HG02852 (cell line): ENCODE measurements at regions not wholly inside any gene's neighbourhood (a gene's known extent, or its start where the extent isn't known, plus 50 kb on each side); places are given as distances from the start of the nearest gene placed in this dataset.
A peak's percentile ranks its signal among the peaks of the same experiment; 100 is the strongest.

Experiments
- ATAC-seq: cut with Tn5 transposase; IDR thresholded peaks from one replicate; pipeline ENCODE4 v1.9.1; 2021; ENCODE audit warnings: mild to moderate bottlenecking, moderate library complexity; ENCODE audit not compliant: unreplicated experiment

- no peak for ATAC-seq
Observed at GRCh38 chr14:53564870-53565269, 391.8 kb downstream of the BMP4 start.

GRCh38 chr14:53563628-53564027 is 393.0 kb downstream of the BMP4 start:
- no peak for ATAC-seq

GRCh38 chr14:53553221-53553620 is 400.1 kb upstream of the DDHD1 start:
- ATAC-seq = no peak

- ATAC-seq = no peak
Observed at GRCh38 chr14:53551862-53552261, 398.7 kb upstream of the DDHD1 start.

- no peak for ATAC-seq
Observed at GRCh38 chr14:53550776-53551175, 397.7 kb upstream of the DDHD1 start.

- ATAC-seq = no peak
Observed at GRCh38 chr14:53549956-53550355, 396.8 kb upstream of the DDHD1 start.

- ATAC-seq = peak; percentile 37
Observed at GRCh38 chr14:53547593-53547992, 394.5 kb upstream of the DDHD1 start.

GRCh38 chr14:53545217-53545616 is 392.1 kb upstream of the DDHD1 start:
- ATAC-seq = peak; percentile 91

GRCh38 chr14:53542732-53543131 is 389.6 kb upstream of the DDHD1 start:
- ATAC-seq = no peak

GRCh38 chr14:53541411-53541810 is 388.3 kb upstream of the DDHD1 start:
- ATAC-seq = no peak

GRCh38 chr14:53539489-53540126 is 386.5 kb upstream of the DDHD1 start:
- peak; percentile 88 for ATAC-seq

- no peak for ATAC-seq
Observed at GRCh38 chr14:53538316-53538881, 385.3 kb upstream of the DDHD1 start.

GRCh38 chr14:53537422-53538315 is 384.5 kb upstream of the DDHD1 start:
- ATAC-seq = no peak

- ATAC-seq = no peak
Observed at GRCh38 chr14:53536446-53536845, 383.3 kb upstream of the DDHD1 start.

GRCh38 chr14:53534841-53535240 is 381.7 kb upstream of the DDHD1 start:
- no peak for ATAC-seq

GRCh38 chr14:53533384-53533970 is 380.4 kb upstream of the DDHD1 start:
- ATAC-seq = peak; percentile 74

GRCh38 chr14:53532853-53533252 is 379.7 kb upstream of the DDHD1 start:
- peak; percentile 24 for ATAC-seq

GRCh38 chr14:53531730-53532129 is 378.6 kb upstream of the DDHD1 start:
- no peak for ATAC-seq

- ATAC-seq = no peak
Observed at GRCh38 chr14:53531156-53531555, 378.0 kb upstream of the DDHD1 start.

- no peak for ATAC-seq
Observed at GRCh38 chr14:53529519-53529918, 376.4 kb upstream of the DDHD1 start.

GRCh38 chr14:53528185-53528671 is 375.1 kb upstream of the DDHD1 start:
- no peak for ATAC-seq
